Thyroid gland (tissue), 4 donors: ENCODE measurements at regions not wholly inside any gene's neighbourhood (a gene's known extent, or its start where the extent isn't known, plus 50 kb on each side); places are given as distances from the start of the nearest gene placed in this dataset.

Source experiments
- DNase-seq, 2 donors: peaks; one replicate each; pipeline ENCODE4 v3.0.0-alpha.2; 2019
- H3K27ac ChIP-seq, 3 donors: fragments of 200-600 bp; sonication (generic); 1 replicate in 2 of 3; 2 replicates in 1 of 3; pipeline ENCODE4 v1.5.1; 2016 to 2019; ENCODE audit warnings: mild to moderate bottlenecking in 1 of 3, moderate library complexity in 1 of 3
- H3K27me3 ChIP-seq: fragments of 200-600 bp; sonication (generic); one replicate; pipeline ENCODE4 v1.5.1; 2019
- H3K36me3 ChIP-seq, 2 donors: fragments of 200-600 bp; sonication (generic); one replicate each; pipeline ENCODE4 v1.5.1; 2016 to 2019
- H3K4me1 ChIP-seq, 2 donors: fragments of 200-600 bp; sonication (generic); one replicate each; pipeline ENCODE4 v1.5.1; 2017 to 2019
- H3K4me3 ChIP-seq, 3 donors: fragments of 200-600 bp; sonication (generic); replicated peaks in 1 of 3; 1 replicate in 2 of 3; 2 replicates in 1 of 3; pipeline ENCODE4 v1.5.1; 2016; ENCODE audit warnings: mild to moderate bottlenecking in 1 of 3
- H3K9me3 ChIP-seq: fragments of 200-600 bp; sonication (generic); one replicate; pipeline ENCODE4 v1.5.1; 2017
- POLR2A ChIP-seq, 2 donors: fragments of 450-650 bp; IDR thresholded peaks; one replicate each; pipeline ENCODE4 v1.6.1; 2017; ENCODE audit warnings: antibody characterized with exemption in 2 of 2, mild to moderate bottlenecking in 2 of 2, moderate library complexity in 1 of 2
- WGBS, 2 donors: methylation state at CpG; one replicate each; pipeline ENCODE4 v1.1.5; 2017; 5-methylcytosine and 5-hydroxymethylcytosine counted together
- intact Hi-C: fragments of 100-400 bp; cut with DNase I; formaldehyde crosslinking; loops from one replicate; pipeline ENCODE4 v1.15.1; 2023
- TF ChIP-seq, protein P1 (sequence below), 6 experiments: fragments of 200-600 bp in 3 of 6; fragments of 450-650 bp in 3 of 6; sonication (generic) in 3 of 6; IDR thresholded peaks; one replicate each; pipeline ENCODE4 v1.5.1; 2016 to 2019; ENCODE audit warnings: antibody characterized with exemption in 6 of 6, mild to moderate bottlenecking in 2 of 6, inconsistent platforms in 1 of 6, moderate library complexity in 1 of 6

- H3K4me1 ChIP-seq, result no peaks in the 10 kb centered on the region
- no peak for TF ChIP-seq POLR2A (IDR thresholded peaks at IDR 0.05)
- TF ChIP-seq, protein P1, sequence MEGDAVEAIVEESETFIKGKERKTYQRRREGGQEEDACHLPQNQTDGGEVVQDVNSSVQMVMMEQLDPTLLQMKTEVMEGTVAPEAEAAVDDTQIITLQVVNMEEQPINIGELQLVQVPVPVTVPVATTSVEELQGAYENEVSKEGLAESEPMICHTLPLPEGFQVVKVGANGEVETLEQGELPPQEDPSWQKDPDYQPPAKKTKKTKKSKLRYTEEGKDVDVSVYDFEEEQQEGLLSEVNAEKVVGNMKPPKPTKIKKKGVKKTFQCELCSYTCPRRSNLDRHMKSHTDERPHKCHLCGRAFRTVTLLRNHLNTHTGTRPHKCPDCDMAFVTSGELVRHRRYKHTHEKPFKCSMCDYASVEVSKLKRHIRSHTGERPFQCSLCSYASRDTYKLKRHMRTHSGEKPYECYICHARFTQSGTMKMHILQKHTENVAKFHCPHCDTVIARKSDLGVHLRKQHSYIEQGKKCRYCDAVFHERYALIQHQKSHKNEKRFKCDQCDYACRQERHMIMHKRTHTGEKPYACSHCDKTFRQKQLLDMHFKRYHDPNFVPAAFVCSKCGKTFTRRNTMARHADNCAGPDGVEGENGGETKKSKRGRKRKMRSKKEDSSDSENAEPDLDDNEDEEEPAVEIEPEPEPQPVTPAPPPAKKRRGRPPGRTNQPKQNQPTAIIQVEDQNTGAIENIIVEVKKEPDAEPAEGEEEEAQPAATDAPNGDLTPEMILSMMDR (IDR thresholded peaks at IDR 0.05), result no peak
- intact Hi-C loops, result no loop called here
- no peaks in the 10 kb centered on the region for H3K27me3 ChIP-seq
- no peak overlapping the region for H3K27ac ChIP-seq
- no peaks in the 10 kb centered on the region for H3K9me3 ChIP-seq
- no peak overlapping the region for H3K4me3 ChIP-seq
- no peak for DNase-seq
- H3K36me3 ChIP-seq, result no peaks in the 10 kb centered on the region
- WGBS, 2 donors, result 65 to 71% methylated on average over 2 of the region's 2 CpGs
Measured at GRCh38 chr10:2173327-2173726, 436.0 kb upstream of the ADARB2 start.

- no peak overlapping the region for H3K4me3 ChIP-seq
- no peak for TF ChIP-seq POLR2A (IDR thresholded peaks at IDR 0.05)
- TF ChIP-seq, protein P1 (IDR thresholded peaks at IDR 0.05), result no peak
- intact Hi-C loops, result no loop called here
- no peaks in the 10 kb centered on the region for H3K27me3 ChIP-seq
- WGBS, 2 donors, result 65 to 74% methylated on average over 18 of the region's 18 CpGs
- no peak overlapping the region for H3K27ac ChIP-seq
- H3K36me3 ChIP-seq, result no peaks in the 10 kb centered on the region
- H3K9me3 ChIP-seq, result no peaks in the 10 kb centered on the region
- no peak for DNase-seq
- H3K4me1 ChIP-seq, result no peaks in the 10 kb centered on the region
Measured at GRCh38 chr10:2165771-2166460, 428.6 kb upstream of the ADARB2 start.

DNA sequence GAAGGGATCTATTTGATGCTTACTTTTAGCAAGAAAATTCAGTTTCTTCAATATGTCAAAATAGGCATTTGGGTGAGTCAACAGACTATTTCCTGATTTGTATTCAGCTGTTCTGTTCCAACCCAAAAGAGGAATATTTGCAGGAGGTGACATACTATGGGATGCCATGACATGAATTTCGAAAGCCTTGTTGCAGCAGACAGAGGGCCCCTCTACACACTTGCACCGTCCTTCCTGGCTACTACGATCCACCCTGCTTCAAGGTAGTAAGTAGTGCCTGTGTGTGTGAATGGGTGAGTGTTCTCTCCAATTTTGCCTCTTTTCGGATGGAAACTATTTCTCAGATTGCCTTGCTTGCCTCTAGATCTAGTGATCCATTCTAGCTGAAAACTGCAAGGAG, 413.0 kb upstream of the ADARB2 start:
- intact Hi-C loops, result no loop called here
- no peaks in the 10 kb centered on the region for H3K36me3 ChIP-seq
- WGBS, 2 donors, result 82 to 94% methylated on average over 4 of the region's 4 CpGs
- no peak for DNase-seq
- no peak for TF ChIP-seq POLR2A (IDR thresholded peaks at IDR 0.05)
- TF ChIP-seq, protein P1 (IDR thresholded peaks at IDR 0.05), result no peak
- H3K27ac ChIP-seq, result no peak overlapping the region
- H3K4me3 ChIP-seq, result no peak overlapping the region
- H3K4me1 ChIP-seq, result no peaks in the 10 kb centered on the region
- H3K9me3 ChIP-seq, result no peaks in the 10 kb centered on the region
- H3K27me3 ChIP-seq, result no peaks in the 10 kb centered on the region

DNA sequence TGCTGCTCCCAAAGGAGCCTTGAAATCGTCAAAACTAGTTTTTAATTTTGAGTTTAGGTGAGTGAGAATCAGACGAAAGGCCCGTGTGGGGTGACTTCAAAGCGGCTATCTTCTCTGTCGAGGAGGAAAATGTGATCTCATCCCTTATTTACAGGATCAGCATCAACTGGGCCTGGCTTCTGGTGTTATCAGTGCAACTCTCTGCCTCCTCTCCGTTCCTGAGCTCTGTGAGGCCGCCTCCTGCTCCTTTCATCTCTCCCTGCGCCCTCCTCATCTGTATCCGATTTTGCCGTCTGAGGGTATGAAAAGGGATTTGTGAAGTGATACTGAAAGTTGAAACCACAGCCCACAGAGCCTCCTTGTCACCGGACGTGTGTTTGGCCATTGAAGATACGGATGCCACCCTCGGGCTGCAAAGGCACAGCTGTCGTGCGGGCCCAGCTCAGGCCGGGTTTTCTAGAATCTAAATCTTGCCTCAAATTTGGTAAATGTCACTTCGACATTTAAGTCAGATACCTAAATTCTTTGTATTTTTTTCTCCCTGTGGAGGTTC, 408.7 kb upstream of the ADARB2 start:
- intact Hi-C loops, result no loop called here

DNA sequence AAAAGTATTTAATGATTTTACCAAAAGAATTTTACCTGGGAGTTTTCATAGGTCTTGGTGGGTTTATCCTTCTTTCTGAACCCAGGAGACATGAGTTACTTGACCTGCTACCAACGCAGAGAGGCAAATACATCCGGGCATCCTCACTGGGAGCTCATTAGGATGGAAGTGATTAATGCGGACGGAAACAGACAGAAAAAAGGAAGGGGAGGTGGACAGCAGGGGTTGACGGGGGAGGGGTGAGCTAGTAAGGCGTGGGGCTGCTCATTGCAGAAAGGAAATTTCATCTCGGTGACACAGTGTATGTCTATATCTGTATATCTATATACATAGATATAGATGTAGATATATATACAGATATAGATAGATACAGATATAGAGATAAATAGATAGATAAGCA, 408.2 kb upstream of the ADARB2 start:
- TF ChIP-seq, protein P1 (IDR thresholded peaks at IDR 0.05), result no peak
- no peak for TF ChIP-seq POLR2A (IDR thresholded peaks at IDR 0.05)
- Histone ChIP-seq H3K4me3 (no peak overlapping the region), H3K27me3 (no peaks in the 10 kb centered on the region), H3K4me1 (no peaks in the 10 kb centered on the region), H3K27ac (no peak overlapping the region), H3K36me3 (no peaks in the 10 kb centered on the region), H3K9me3 (no peaks in the 10 kb centered on the region)
- 51 to 72% methylated on average over 7 of the region's 7 CpGs for WGBS, 2 donors
- DNase-seq, result no peak
- intact Hi-C loops, result no loop called here

More for the DNA sequence above, 408.7 kb upstream of the ADARB2 start:
- no peaks in the 10 kb centered on the region for H3K9me3 ChIP-seq
- H3K4me1 ChIP-seq, result no peaks in the 10 kb centered on the region
- no peak for DNase-seq
- 67 to 76% methylated on average over 18 of the region's 18 CpGs for WGBS, 2 donors
- H3K27me3 ChIP-seq, result no peaks in the 10 kb centered on the region
- H3K4me3 ChIP-seq, result no peak overlapping the region
- H3K27ac ChIP-seq, result no peak overlapping the region
- no peaks in the 10 kb centered on the region for H3K36me3 ChIP-seq
- TF ChIP-seq, protein P1 (IDR thresholded peaks at IDR 0.05), result no peak
- no peak for TF ChIP-seq POLR2A (IDR thresholded peaks at IDR 0.05)
